ENCODE measurements at regions not wholly inside any gene's neighbourhood (a gene's known extent, or its start where the extent isn't known, plus 50 kb on each side); places are given as distances from the start of the nearest gene placed in this dataset.

DNA sequence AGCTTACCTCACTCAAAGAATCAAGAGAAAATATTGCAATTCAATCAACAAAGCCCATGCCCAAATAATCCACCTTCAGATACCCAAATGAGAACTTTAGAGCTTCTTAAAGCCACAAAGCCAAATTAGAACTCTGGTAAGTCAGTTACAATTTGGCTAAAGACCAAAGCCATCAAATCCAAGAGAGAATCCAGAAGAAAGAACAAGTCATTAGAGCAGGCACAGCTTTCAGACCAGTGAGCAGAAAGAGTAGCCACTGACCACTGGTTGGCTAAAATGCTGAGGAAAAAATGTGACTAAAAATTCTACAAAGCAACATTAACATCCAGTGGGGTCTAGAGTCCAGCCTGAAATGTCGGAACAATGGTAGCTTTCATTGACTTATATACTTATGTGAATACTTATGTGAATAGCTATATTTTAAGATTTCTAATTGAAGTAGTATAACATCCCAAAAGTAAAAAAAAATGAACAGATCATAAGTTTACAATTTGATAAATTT lies 735.2 kb upstream of the TBX3 start:
- no peak for FAIRE-seq
- intact Hi-C loops (cut with micrococcal nuclease), result no loop called here

DNA sequence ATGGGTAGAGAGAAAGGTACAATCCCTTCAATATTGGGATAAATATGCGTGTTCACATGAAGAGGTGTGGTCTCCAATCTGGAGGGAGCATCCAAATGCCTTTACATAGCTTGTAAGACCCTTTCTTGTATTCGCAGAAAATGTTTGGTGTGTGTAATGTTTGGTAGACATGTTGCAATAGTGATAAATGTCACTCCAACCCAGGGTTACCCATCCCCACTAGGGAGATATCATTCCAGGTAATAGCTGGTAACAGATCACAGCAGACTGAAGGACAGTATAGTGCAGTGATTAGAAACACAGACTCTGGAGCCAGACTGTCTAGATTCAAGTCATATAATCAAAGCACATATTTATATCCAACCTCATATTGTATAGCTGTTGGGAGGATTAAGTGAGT lies 733.6 kb upstream of the TBX3 start:
- no peak for FAIRE-seq
- Histone ChIP-seq H3K9me1 (ENCODE audit: control insufficient read depth, insufficient read depth, low read length) (no peaks in the 10 kb centered on the region), H3K79me2 (ENCODE audit: control insufficient read depth, insufficient read depth, low read length) (no peaks in the 10 kb centered on the region), H3K9me3 (replicated peaks; ENCODE audit: control insufficient read depth, insufficient read depth, low read depth, low read length) (no peaks in the 10 kb centered on the region), H2AFZ (ENCODE audit: low read depth, low read length) (no peak overlapping the region), H3K36me3 (ENCODE audit: control insufficient read depth, insufficient read depth, low read length) (no peaks in the 10 kb centered on the region), H4K20me1 (replicated peaks; ENCODE audit: control insufficient read depth, insufficient read depth, low read length) (no peaks in the 10 kb centered on the region), H3K4me2 (ENCODE audit: insufficient read depth, low read length) (no peak overlapping the region), H3K4me3 (no peak overlapping the region), H3K27me3 (ENCODE audit: control insufficient read depth in 2 of 2, insufficient read depth in 2 of 2, low read length in 2 of 2) (no peaks in the 10 kb centered on the region), H3K9ac (ENCODE audit: insufficient read depth in 1 of 2, low read depth in 2 of 2, low read length in 2 of 2) (no peak overlapping the region), H3K4me1 (replicated peaks in 1 of 2; ENCODE audit: control insufficient read depth in 2 of 2, insufficient read depth in 2 of 2, low read length in 2 of 2) (no peaks in the 10 kb centered on the region), H3K27ac (ENCODE audit: extremely low read depth, low read depth, low read length) (no peak overlapping the region)
- BruUV-seq (replicated peaks), result no TSS peak
- WGBS (ENCODE audit: insufficient coverage, low coverage, missing lambda C conversion rate), result 0% methylated on average over 2 of the region's 2 CpGs
- in situ Hi-C loops (cut with MboI), result no loop called here
- POLR2A ChIA-PET, result no interaction called here
- CTCF ChIA-PET (ENCODE audit: low intra/inter-chr PET ratio), result no interaction called here
- intact Hi-C loops (cut with micrococcal nuclease), result no loop called here
- DNase-seq (ENCODE audit: extremely low read depth in 1 of 4, low spot score in 3 of 4), result no peak
- ATAC-seq, result no peak
- TF ChIP-seq ZNF766 (CRISPR knock-in tag; conservative IDR thresholded peaks at IDR 0.05) (no peak), TRIM24 (IDR thresholded peaks at IDR 0.05) (no peak), MAFG (tag; conservative IDR thresholded peaks at IDR 0.05) (no peak), ZBTB7A (IDR thresholded peaks at IDR 0.05; ENCODE audit: borderline replicate concordance, control insufficient read depth, low read depth, low read length) (no peak), RAD51 (IDR thresholded peaks at IDR 0.05; ENCODE audit: borderline replicate concordance, low read depth) (no peak), GABPB2 (CRISPR knock-in tag; conservative IDR thresholded peaks at IDR 0.05) (no peak), RBM25 (IDR thresholded peaks at IDR 0.05; ENCODE audit: low read depth, low read length, severe bottlenecking) (no peak), CHD1 (IDR thresholded peaks at IDR 0.05; ENCODE audit: low read length) (no peak), HDAC1 (IDR thresholded peaks at IDR 0.05) (no peak), CHCHD3 (CRISPR knock-in tag; IDR thresholded peaks at IDR 0.05) (no peak), EGR1 (conservative IDR thresholded peaks at IDR 0.05) (no peak), RFX7 (CRISPR knock-in tag; IDR thresholded peaks at IDR 0.05) (no peak)
- TF ChIP-seq, protein P1, sequence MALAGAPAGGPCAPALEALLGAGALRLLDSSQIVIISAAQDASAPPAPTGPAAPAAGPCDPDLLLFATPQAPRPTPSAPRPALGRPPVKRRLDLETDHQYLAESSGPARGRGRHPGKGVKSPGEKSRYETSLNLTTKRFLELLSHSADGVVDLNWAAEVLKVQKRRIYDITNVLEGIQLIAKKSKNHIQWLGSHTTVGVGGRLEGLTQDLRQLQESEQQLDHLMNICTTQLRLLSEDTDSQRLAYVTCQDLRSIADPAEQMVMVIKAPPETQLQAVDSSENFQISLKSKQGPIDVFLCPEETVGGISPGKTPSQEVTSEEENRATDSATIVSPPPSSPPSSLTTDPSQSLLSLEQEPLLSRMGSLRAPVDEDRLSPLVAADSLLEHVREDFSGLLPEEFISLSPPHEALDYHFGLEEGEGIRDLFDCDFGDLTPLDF (CRISPR knock-in tag; IDR thresholded peaks at IDR 0.05), result no peak
- TF ChIP-seq, protein P2, sequence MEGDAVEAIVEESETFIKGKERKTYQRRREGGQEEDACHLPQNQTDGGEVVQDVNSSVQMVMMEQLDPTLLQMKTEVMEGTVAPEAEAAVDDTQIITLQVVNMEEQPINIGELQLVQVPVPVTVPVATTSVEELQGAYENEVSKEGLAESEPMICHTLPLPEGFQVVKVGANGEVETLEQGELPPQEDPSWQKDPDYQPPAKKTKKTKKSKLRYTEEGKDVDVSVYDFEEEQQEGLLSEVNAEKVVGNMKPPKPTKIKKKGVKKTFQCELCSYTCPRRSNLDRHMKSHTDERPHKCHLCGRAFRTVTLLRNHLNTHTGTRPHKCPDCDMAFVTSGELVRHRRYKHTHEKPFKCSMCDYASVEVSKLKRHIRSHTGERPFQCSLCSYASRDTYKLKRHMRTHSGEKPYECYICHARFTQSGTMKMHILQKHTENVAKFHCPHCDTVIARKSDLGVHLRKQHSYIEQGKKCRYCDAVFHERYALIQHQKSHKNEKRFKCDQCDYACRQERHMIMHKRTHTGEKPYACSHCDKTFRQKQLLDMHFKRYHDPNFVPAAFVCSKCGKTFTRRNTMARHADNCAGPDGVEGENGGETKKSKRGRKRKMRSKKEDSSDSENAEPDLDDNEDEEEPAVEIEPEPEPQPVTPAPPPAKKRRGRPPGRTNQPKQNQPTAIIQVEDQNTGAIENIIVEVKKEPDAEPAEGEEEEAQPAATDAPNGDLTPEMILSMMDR (IDR thresholded peaks at IDR 0.05 in 2 of 3, conservative IDR thresholded peaks at IDR 0.05 in 1 of 3; ENCODE audit: insufficient read depth in 2 of 3, low read depth in 1 of 3, low read length in 3 of 3), result no peak

More for the DNA sequence above, 735.2 kb upstream of the TBX3 start:
- Histone ChIP-seq H3K9me3 (replicated peaks; ENCODE audit: control insufficient read depth, insufficient read depth, low read depth, low read length) (no peaks in the 10 kb centered on the region), H3K36me3 (ENCODE audit: control insufficient read depth, insufficient read depth, low read length) (no peaks in the 10 kb centered on the region), H3K79me2 (ENCODE audit: control insufficient read depth, insufficient read depth, low read length) (no peaks in the 10 kb centered on the region), H3K4me1 (replicated peaks in 1 of 2; ENCODE audit: control insufficient read depth in 2 of 2, insufficient read depth in 2 of 2, low read length in 2 of 2) (no peaks in the 10 kb centered on the region), H4K20me1 (replicated peaks; ENCODE audit: control insufficient read depth, insufficient read depth, low read length) (no peaks in the 10 kb centered on the region), H3K4me3 (no peak overlapping the region), H3K27ac (ENCODE audit: extremely low read depth, low read depth, low read length) (no peak overlapping the region), H2AFZ (ENCODE audit: low read depth, low read length) (no peak overlapping the region), H3K9me1 (ENCODE audit: control insufficient read depth, insufficient read depth, low read length) (no peaks in the 10 kb centered on the region), H3K27me3 (ENCODE audit: control insufficient read depth in 2 of 2, insufficient read depth in 2 of 2, low read length in 2 of 2) (no peaks in the 10 kb centered on the region), H3K9ac (ENCODE audit: insufficient read depth in 1 of 2, low read depth in 2 of 2, low read length in 2 of 2) (no peak overlapping the region), H3K4me2 (ENCODE audit: insufficient read depth, low read length) (no peak overlapping the region)
- in situ Hi-C loops (cut with MboI), result no loop called here
- ChIA-PET POLR2A (no interaction called here), CTCF (ENCODE audit: low intra/inter-chr PET ratio) (no interaction called here)
- BruUV-seq (replicated peaks), result no TSS peak
- ATAC-seq (no peak), DNase-seq (ENCODE audit: extremely low read depth in 1 of 4, low spot score in 3 of 4) (no peak)
- TF ChIP-seq PCBP1 (IDR thresholded peaks at IDR 0.05; ENCODE audit: low read depth, low read length, poor library complexity, severe bottlenecking), result no peak
- no peak for TF ChIP-seq HOXB6 (CRISPR knock-in tag; IDR thresholded peaks at IDR 0.05; ENCODE audit: borderline replicate concordance)
- TF ChIP-seq ZBTB7A (IDR thresholded peaks at IDR 0.05; ENCODE audit: borderline replicate concordance, control insufficient read depth, low read depth, low read length), result no peak
- WGBS (ENCODE audit: insufficient coverage, low coverage, missing lambda C conversion rate), result 0% methylated on average over 1 of the region's 1 CpG

Data from K562 (cell line).